Transverse colon (tissue), 4 donors: ENCODE measurements at regions not wholly inside any gene's neighbourhood (a gene's known extent, or its start where the extent isn't known, plus 50 kb on each side); places are given as distances from the start of the nearest gene placed in this dataset.

Source experiments
- DNase-seq: peaks from one replicate; pipeline ENCODE4 v3.0.0-alpha.2; 2019
- H3K27ac ChIP-seq, 4 donors: fragments of 200-600 bp; sonication (generic); 2 replicates each; pipeline ENCODE4 v1.5.1; 2016 to 2018; ENCODE audit warnings: inconsistent platforms in 4 of 4
- H3K27me3 ChIP-seq: fragments of 200-600 bp; sonication (generic); 2 replicates; pipeline ENCODE4 v1.5.1; 2017; ENCODE audit warnings: inconsistent platforms
- H3K36me3 ChIP-seq, 4 donors: fragments of 200-600 bp; sonication (generic); 2 replicates each; pipeline ENCODE4 v1.5.1; 2017 to 2019; ENCODE audit warnings: inconsistent platforms in 4 of 4
- H3K4me1 ChIP-seq, 4 donors: fragments of 200-600 bp; sonication (generic); 2 replicates each; pipeline ENCODE4 v1.5.1; 2017 to 2020; ENCODE audit warnings: inconsistent platforms in 4 of 4
- H3K4me3 ChIP-seq, 4 donors: fragments of 200-600 bp; sonication (generic); 1 replicate in 1 of 4; 2 replicates in 3 of 4; pipeline versions ENCODE4 v1.5.1 to v1.6.1; 2017 to 2019; ENCODE audit warnings: inconsistent platforms in 4 of 4
- H3K9me3 ChIP-seq, 2 donors: fragments of 200-600 bp; sonication (generic); 2 replicates each; pipeline ENCODE4 v1.5.1; 2017 to 2019; ENCODE audit warnings: inconsistent platforms in 2 of 2
- CTCF ChIP-seq, 5 experiments: fragments of 200-600 bp in 3 of 5; fragments of 450-650 bp in 2 of 5; sonication (generic) in 3 of 5; IDR thresholded peaks; 1 replicate in 2 of 5; 2 replicates in 3 of 5; pipeline ENCODE4 v1.5.1; 2016 to 2017; ENCODE audit warnings: antibody characterized with exemption in 5 of 5, inconsistent platforms in 3 of 5, mild to moderate bottlenecking in 2 of 5, moderate library complexity in 1 of 5
- EP300 ChIP-seq: sonication (generic); formaldehyde crosslinking; IDR thresholded peaks from one replicate; pipeline ENCODE4 v1.6.1; 2017; ENCODE audit warnings: antibody characterized with exemption, low read depth
- POLR2A ChIP-seq: fragments of 450-650 bp; IDR thresholded peaks from one replicate; pipeline ENCODE4 v1.6.1; 2016; ENCODE audit warnings: antibody characterized with exemption, mild to moderate bottlenecking, moderate library complexity
- POLR2AphosphoS5 ChIP-seq, 3 donors: sonication (generic); formaldehyde crosslinking; IDR thresholded peaks; one replicate each; pipeline ENCODE4 v1.6.1; 2016; ENCODE audit warnings: antibody characterized with exemption in 3 of 3
- WGBS, 2 donors: methylation state at CpG; one replicate each; pipeline ENCODE4 v1.1.5; 2018; ENCODE audit warnings: low coverage in 1 of 2; 5-methylcytosine and 5-hydroxymethylcytosine counted together
- in situ Hi-C, 4 donors: fragments of 200-750 bp; cut with MboI; loops; one replicate each; pipeline versions ENCODE4 v1.15.0 to v1.15.1; 2017; ENCODE audit warnings: low sequenced_read_pairs in 3 of 4, low pct_ligation_motif_present in 1 of 4, low pct_unique_long_range_greater_than_20kb in 1 of 4
- intact Hi-C: fragments of 100-400 bp; cut with DNase I; formaldehyde crosslinking; loops from one replicate; pipeline ENCODE4 v1.15.1; 2023; ENCODE audit warnings: low total_unique reads

- H3K9me3 ChIP-seq, result no peaks in the 10 kb centered on the region
- TF ChIP-seq EP300 (no peak), CTCF (IDR thresholded peaks at IDR 0.05) (no peak), POLR2A (no peak), POLR2AphosphoS5 (IDR thresholded peaks at IDR 0.05) (no peak)
- in situ Hi-C loops (no loop called here), intact Hi-C loops (no loop called here)
- H3K27ac ChIP-seq, result no peak overlapping the region
- no peaks in the 10 kb centered on the region for H3K4me1 ChIP-seq
- no peaks in the 10 kb centered on the region for H3K36me3 ChIP-seq
- no peak for DNase-seq
- WGBS, 2 donors, result 63% methylated on average over 3 to 4 of the region's 4 CpGs
- H3K4me3 ChIP-seq, result no peak overlapping the region
- H3K27me3 ChIP-seq, result no peaks in the 10 kb centered on the region
Measured at GRCh38 chr12:28869197-28869596, 279.9 kb upstream of the FAR2 start.

DNA sequence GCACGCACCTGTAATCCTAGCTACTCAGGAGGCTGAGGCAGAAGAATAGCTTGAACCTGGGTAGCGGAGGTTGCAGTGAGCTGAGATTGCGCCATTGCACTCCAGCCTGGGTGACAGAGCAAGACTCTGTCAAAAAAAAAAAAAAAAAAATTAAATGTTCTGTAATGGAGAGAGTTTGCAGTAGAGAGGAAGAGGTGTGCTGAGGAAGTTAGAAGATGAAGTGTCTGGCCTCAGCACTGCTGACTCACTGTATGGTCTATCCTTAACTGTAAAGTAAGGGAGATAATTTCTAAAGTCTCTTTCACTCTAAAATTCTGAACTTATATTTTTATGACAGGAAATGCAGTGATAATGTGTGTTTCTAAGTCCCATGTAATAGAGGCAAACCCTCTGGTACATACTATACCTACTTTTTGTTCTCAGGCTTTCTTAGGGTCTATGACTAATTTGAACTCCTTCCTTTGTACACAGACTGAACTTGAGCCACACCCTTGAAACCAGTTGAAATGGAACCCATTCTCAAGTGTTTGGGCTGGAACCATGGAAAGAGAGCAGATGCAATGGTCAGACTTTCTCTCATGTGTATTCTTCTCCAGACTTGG lies 278.1 kb upstream of the FAR2 start:
- Histone ChIP-seq H3K27me3 (no peaks in the 10 kb centered on the region), H3K4me3 (no peak overlapping the region), H3K36me3 (no peaks in the 10 kb centered on the region), H3K9me3 (no peaks in the 10 kb centered on the region), H3K4me1 (no peaks in the 10 kb centered on the region), H3K27ac (no peak overlapping the region)
- DNase-seq, result no peak
- intact Hi-C loops, result no loop called here
- TF ChIP-seq POLR2A (no peak), POLR2AphosphoS5 (IDR thresholded peaks at IDR 0.05) (no peak), CTCF (IDR thresholded peaks at IDR 0.05) (no peak), EP300 (no peak)
- in situ Hi-C loops, result no loop called here
- 61% methylated on average over 3 of the region's 3 CpGs; no CpG with 5 or more reads in 1 of the 2 donors for WGBS, 2 donors

DNA sequence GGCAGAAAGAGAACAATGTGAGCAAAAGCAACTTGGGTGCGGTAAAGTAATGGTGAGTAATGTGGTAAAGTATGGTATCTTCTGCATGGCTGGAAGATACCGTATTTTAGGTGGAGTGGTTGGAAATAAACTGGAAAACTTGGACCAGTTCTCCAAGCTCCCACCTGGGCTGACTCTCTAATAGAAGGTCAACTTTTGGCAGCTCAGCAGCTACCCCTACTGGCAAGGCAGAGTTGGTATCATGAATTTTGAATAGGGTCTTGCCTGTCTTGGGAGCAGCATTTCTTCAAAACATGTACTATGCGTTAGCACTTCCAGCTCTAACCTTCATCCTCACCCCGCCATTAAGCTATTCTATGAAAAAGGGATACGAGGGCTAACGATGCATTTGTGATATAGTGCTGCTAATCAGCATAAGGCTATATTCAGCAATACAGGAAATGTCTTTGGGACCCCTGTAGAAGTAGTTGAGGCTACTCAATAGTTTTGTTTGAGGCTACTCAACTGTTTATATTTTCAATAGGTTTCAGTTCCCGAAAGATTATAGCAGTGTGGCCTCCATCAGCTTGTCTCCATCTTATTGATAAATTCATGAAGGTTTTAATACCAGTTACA lies 276.3 kb upstream of the FAR2 start:
- in situ Hi-C loops, result no loop called here
- 49 to 56% methylated on average over 5 to 7 of the region's 7 CpGs for WGBS, 2 donors

DNA sequence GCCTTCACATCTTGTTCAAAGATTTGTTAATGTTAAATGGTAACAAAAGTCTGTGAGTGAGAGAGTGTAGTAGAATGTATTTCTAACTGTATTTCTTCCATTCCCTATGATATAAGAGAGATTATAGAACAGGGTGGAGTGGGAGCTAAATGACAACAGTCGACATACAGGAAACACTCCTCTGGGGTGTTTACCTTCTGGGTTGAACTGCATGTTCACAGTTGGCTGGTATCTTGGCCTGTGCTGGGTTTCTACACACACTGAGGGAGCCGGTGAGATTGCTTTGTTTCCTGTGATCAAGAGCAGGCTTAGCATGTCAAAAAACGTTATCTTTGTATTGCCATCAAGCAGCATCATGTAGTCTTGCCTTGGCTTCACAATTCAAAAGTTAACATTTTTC lies 274.3 kb upstream of the FAR2 start:
- 34 to 42% methylated on average over 2 to 3 of the region's 3 CpGs for WGBS, 2 donors
- Histone ChIP-seq H3K4me3 (no peak overlapping the region), H3K9me3 (no peaks in the 10 kb centered on the region), H3K4me1 (no peaks in the 10 kb centered on the region), H3K36me3 (no peaks in the 10 kb centered on the region), H3K27ac (no peak overlapping the region), H3K27me3 (no peaks in the 10 kb centered on the region)
- no peak for TF ChIP-seq POLR2AphosphoS5 (IDR thresholded peaks at IDR 0.05)
- TF ChIP-seq CTCF (IDR thresholded peaks at IDR 0.05), result no peak
- TF ChIP-seq POLR2A, result no peak
- no peak for TF ChIP-seq EP300
- in situ Hi-C loops (no loop called here), intact Hi-C loops (no loop called here)
- no peak for DNase-seq

More for the DNA sequence above, 276.3 kb upstream of the FAR2 start:
- peak; percentile 37 to 56 (median 50) for TF ChIP-seq CTCF (IDR thresholded peaks at IDR 0.05)
- TF ChIP-seq POLR2AphosphoS5 (IDR thresholded peaks at IDR 0.05), result no peak
- no peak for TF ChIP-seq POLR2A
- no peak for TF ChIP-seq EP300
- Histone ChIP-seq H3K4me3 (no peak overlapping the region), H3K4me1 (no peaks in the 10 kb centered on the region), H3K9me3 (no peaks in the 10 kb centered on the region), H3K27me3 (no peaks in the 10 kb centered on the region), H3K36me3 (no peaks in the 10 kb centered on the region), H3K27ac (no peak overlapping the region)
- intact Hi-C loops, result no loop called here
- DNase-seq, result peak; percentile 9
